H9 (cell line): ENCODE measurements at regions not wholly inside any gene's neighbourhood (a gene's known extent, or its start where the extent isn't known, plus 50 kb on each side); places are given as distances from the start of the nearest gene placed in this dataset.

Experiments used
- DNase-seq: peaks from one replicate; pipeline ENCODE4 v3.0.0-alpha.2; 2017
- H2AFZ ChIP-seq: one replicate; pipeline ENCODE4 v1.6.1; 2013; ENCODE audit warnings: mild to moderate bottlenecking, low read length, control low read depth, moderate library complexity
- H2AK5ac ChIP-seq: 2 replicates; pipeline ENCODE4 v1.6.1; 2013; ENCODE audit warnings: low read length, control low read depth, mixed read lengths; ENCODE audit not compliant: insufficient read length
- H2BK120ac ChIP-seq: one replicate; pipeline ENCODE4 v1.6.1; 2013; ENCODE audit warnings: low read depth, mild to moderate bottlenecking, low read length, control low read depth, inconsistent platforms; ENCODE audit not compliant: poor library complexity, severe bottlenecking
- H2BK12ac ChIP-seq: 2 replicates; pipeline ENCODE4 v1.6.1; 2013; ENCODE audit warnings: low read length, control low read depth, mixed read lengths, low read depth; ENCODE audit not compliant: insufficient read length
- H2BK15ac ChIP-seq: 2 replicates; pipeline ENCODE4 v1.6.1; 2013; ENCODE audit warnings: low read depth, low read length, control low read depth
- H2BK20ac ChIP-seq: one replicate; pipeline ENCODE4 v1.6.1; 2013; ENCODE audit warnings: low read depth, mild to moderate bottlenecking, low read length, control low read depth, inconsistent platforms; ENCODE audit not compliant: poor library complexity, severe bottlenecking
- H2BK5ac ChIP-seq: 2 replicates; pipeline ENCODE4 v1.6.1; 2013; ENCODE audit warnings: low read length, control low read depth, mixed read lengths; ENCODE audit not compliant: insufficient read length
- H3K14ac ChIP-seq: 2 replicates; pipeline ENCODE4 v1.6.1; 2013; ENCODE audit warnings: low read length, control low read depth; ENCODE audit not compliant: insufficient read depth
- H3K18ac ChIP-seq: 2 replicates; pipeline ENCODE4 v1.6.1; 2013; ENCODE audit warnings: low read depth, mild to moderate bottlenecking, mixed read lengths, low read length, control low read depth; ENCODE audit not compliant: insufficient read length
- H3K23ac ChIP-seq: 2 replicates; pipeline ENCODE4 v1.6.1; 2013; ENCODE audit warnings: low read length, control low read depth, mixed read lengths, low read depth; ENCODE audit not compliant: insufficient read length
- H3K23me2 ChIP-seq: 2 replicates; pipeline ENCODE4 v1.6.1; 2013; ENCODE audit warnings: low read depth, mild to moderate bottlenecking, mixed read lengths, low read length, control low read depth; ENCODE audit not compliant: insufficient read length, poor library complexity, severe bottlenecking
- H3K27ac ChIP-seq: 2 replicates; pipeline ENCODE4 v1.5.1; 2013; ENCODE audit warnings: low read length, control low read depth, mixed read lengths, low read depth; ENCODE audit not compliant: insufficient read length
- H3K27me3 ChIP-seq: 2 replicates; pipeline ENCODE4 v1.6.1; 2013; ENCODE audit warnings: low read length, control low read depth, inconsistent platforms; ENCODE audit not compliant: insufficient read depth
- H3K4ac ChIP-seq: 2 replicates; pipeline ENCODE4 v1.6.1; 2013; ENCODE audit warnings: low read depth, mild to moderate bottlenecking, control low read depth, inconsistent platforms, low read length, moderate library complexity
- H3K4me1 ChIP-seq: 2 replicates; pipeline ENCODE4 v1.6.1; 2013; ENCODE audit warnings: low read length, control low read depth, inconsistent platforms; ENCODE audit not compliant: insufficient read depth
- H3K4me2 ChIP-seq: 2 replicates; pipeline ENCODE4 v1.6.1; 2013; ENCODE audit warnings: low read length, control low read depth, mixed read lengths; ENCODE audit not compliant: insufficient read length, insufficient read depth
- H3K56ac ChIP-seq: 2 replicates; pipeline ENCODE4 v1.6.1; 2013; ENCODE audit warnings: low read depth, mild to moderate bottlenecking, mixed read lengths, low read length, control low read depth; ENCODE audit not compliant: insufficient read length
- H3K79me1 ChIP-seq: 2 replicates; pipeline ENCODE4 v1.6.1; 2013; ENCODE audit warnings: low read depth, mild to moderate bottlenecking, moderate library complexity, low read length, control low read depth, inconsistent platforms; ENCODE audit not compliant: insufficient read depth, poor library complexity, severe bottlenecking
- H3K79me2 ChIP-seq: 2 replicates; pipeline ENCODE4 v1.6.1; 2013; ENCODE audit warnings: low read length, control low read depth, inconsistent platforms; ENCODE audit not compliant: insufficient read depth
- H3K9ac ChIP-seq: 2 replicates; pipeline ENCODE4 v1.6.1; 2013; ENCODE audit warnings: low read length, control low read depth, mixed read lengths; ENCODE audit not compliant: insufficient read length; ENCODE audit errors: extremely low read depth
- H3K9me3 ChIP-seq: one replicate; pipeline ENCODE4 v1.6.1; 2013; ENCODE audit warnings: low read depth, low read length, inconsistent platforms; ENCODE audit not compliant: control insufficient read depth
- H3T11ph ChIP-seq: one replicate; pipeline ENCODE4 v1.6.1; 2013; ENCODE audit warnings: mild to moderate bottlenecking, low read length, control low read depth, inconsistent platforms
- H4K20me1 ChIP-seq: one replicate; pipeline ENCODE4 v1.6.1; 2013; ENCODE audit not compliant: control insufficient read depth, insufficient read length, insufficient read depth
- H4K5ac ChIP-seq: 2 replicates; pipeline ENCODE4 v1.6.1; 2013; ENCODE audit warnings: low read depth, mild to moderate bottlenecking, mixed read lengths, low read length, control low read depth; ENCODE audit not compliant: insufficient read length
- H4K8ac ChIP-seq: replicated peaks from 2 replicates; pipeline ENCODE4 v1.6.1; 2013; ENCODE audit warnings: low read length, control low read depth, mixed read lengths, low read depth; ENCODE audit not compliant: insufficient read length
- H4K91ac ChIP-seq: 2 replicates; pipeline ENCODE4 v1.6.1; 2013; ENCODE audit warnings: low read depth, mild to moderate bottlenecking, moderate library complexity, mixed read lengths, low read length, control low read depth; ENCODE audit not compliant: insufficient read length
- H3K27ac Mint-ChIP-seq, 3 experiments: 2 replicates in 2 of 3; 3 replicates in 1 of 3; pipeline ENCODE4 v1.8.0; 2020 to 2021; ENCODE audit warnings: mixed read lengths in 3 of 3, mild to moderate bottlenecking in 1 of 3, moderate library complexity in 1 of 3
- H3K27me3 Mint-ChIP-seq: 2 replicates; pipeline ENCODE4 v1.8.0; 2021; ENCODE audit warnings: low read depth, mild to moderate bottlenecking, moderate library complexity, mixed read lengths
- H3K36me3 Mint-ChIP-seq, 3 experiments: 2 replicates in 2 of 3; 3 replicates in 1 of 3; pipeline ENCODE4 v1.8.0; 2020 to 2021; ENCODE audit warnings: low read depth in 3 of 3, mixed read lengths in 3 of 3; ENCODE audit not compliant: insufficient read depth in 1 of 3
- H3K4me1 Mint-ChIP-seq, 2 experiments: 2 replicates each; pipeline ENCODE4 v1.8.0; 2020; ENCODE audit warnings: mixed read lengths in 2 of 2
- H3K4me3 Mint-ChIP-seq, 2 experiments: 2 replicates in 1 of 2; 3 replicates in 1 of 2; pipeline ENCODE4 v1.8.0; 2020 to 2021; ENCODE audit warnings: mild to moderate bottlenecking in 2 of 2, mixed read lengths in 2 of 2, moderate library complexity in 1 of 2
- H3K9me3 Mint-ChIP-seq, 2 experiments: 2 replicates in 1 of 2; 3 replicates in 1 of 2; pipeline ENCODE4 v1.8.0; 2020; ENCODE audit warnings: mild to moderate bottlenecking in 2 of 2, mixed read lengths in 2 of 2, moderate library complexity in 1 of 2
- WGBS: extraction: QIAGEN DNeasy Blood & Tissue Kit; methylation state at CpG from one replicate; pipeline ENCODE4 v1.1.7; 2013; ENCODE audit warnings: missing lambda C conversion rate, low lambda C conversion rate, mixed read lengths; ENCODE audit not compliant: insufficient read length; ENCODE audit errors: extremely low coverage; 5-methylcytosine and 5-hydroxymethylcytosine counted together
- TF ChIP-seq, protein P1 (sequence below): fragments of 200-600 bp; sonication (generic); conservative IDR thresholded peaks from 3 replicates; pipeline ENCODE4 v1.8.0; 2021; ENCODE audit warnings: antibody characterized with exemption, mild to moderate bottlenecking

DNA sequence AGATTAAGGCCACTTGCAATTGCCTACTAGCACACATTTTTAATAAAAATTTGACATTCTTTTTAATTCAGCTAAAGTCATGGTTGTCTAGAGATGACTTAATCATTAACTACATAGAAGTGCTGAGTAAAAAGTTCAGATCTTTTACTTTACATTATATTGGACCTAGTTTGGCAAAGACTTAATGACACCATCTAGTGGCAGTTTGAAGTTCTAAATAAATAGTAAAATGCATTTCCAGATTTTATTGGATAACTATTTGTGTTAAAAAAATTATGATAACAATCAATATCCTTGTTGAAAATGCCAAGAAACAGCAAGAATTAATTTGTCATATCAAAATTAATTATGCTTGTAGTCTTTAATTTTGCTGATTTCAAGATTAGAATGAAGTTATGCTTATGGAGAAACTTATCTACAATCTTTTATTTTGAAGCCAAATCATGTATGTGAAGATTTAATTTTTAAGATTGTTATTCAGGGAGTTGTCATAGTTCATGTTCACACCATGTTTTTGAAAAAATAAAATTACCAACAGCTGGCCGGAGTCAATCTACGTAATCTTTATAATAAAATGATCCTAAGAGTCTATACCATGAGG lies 69.6 kb upstream of the PJA2 start:
- Histone ChIP-seq H3K79me1 (no peaks in the 10 kb centered on the region), H3K9ac (no peak overlapping the region), H3K56ac (no peak overlapping the region), H2BK20ac (no peak overlapping the region), H3K23ac (no peak overlapping the region), H3K4me1 (no peaks in the 10 kb centered on the region), H3K4me2 (no peak overlapping the region), H3K79me2 (no peaks in the 10 kb centered on the region), H4K20me1 (no peaks in the 10 kb centered on the region), H3K14ac (no peak overlapping the region), H2BK15ac (no peak overlapping the region), H3K9me3 (no peaks in the 10 kb centered on the region), H3K27me3 (no peaks in the 10 kb centered on the region), H4K8ac (no peak overlapping the region), H4K5ac (no peak overlapping the region), H2AFZ (no peak overlapping the region), H2BK5ac (no peak overlapping the region), H3K23me2 (no peaks in the 10 kb centered on the region), H2AK5ac (no peak overlapping the region), H2BK12ac (no peak overlapping the region), H2BK120ac (no peak overlapping the region), H4K91ac (no peak overlapping the region), H3T11ph (no peak overlapping the region), H3K18ac (no peak overlapping the region), H3K4ac (no peak overlapping the region), H3K27ac (no peak overlapping the region)
- Mint-ChIP-seq H3K4me3 (no peak overlapping the region), H3K27ac (no peak overlapping the region), H3K27me3 (no peaks in the 10 kb centered on the region), H3K9me3 (0 out of 5 replicates have a peak, but pooled peaks cover 0 to 2% of the 10 kb centered on the region in 2 experiments), H3K4me1 (peaks cover 5 to 12% of the 10 kb centered on the region in 2 experiments; a peak in 2 of 4 replicates), H3K36me3 (no peaks in the 10 kb centered on the region)
- no peak for DNase-seq
- WGBS = no CpG with 5 or more reads among the region's 2 CpGs
- TF ChIP-seq, protein P1, sequence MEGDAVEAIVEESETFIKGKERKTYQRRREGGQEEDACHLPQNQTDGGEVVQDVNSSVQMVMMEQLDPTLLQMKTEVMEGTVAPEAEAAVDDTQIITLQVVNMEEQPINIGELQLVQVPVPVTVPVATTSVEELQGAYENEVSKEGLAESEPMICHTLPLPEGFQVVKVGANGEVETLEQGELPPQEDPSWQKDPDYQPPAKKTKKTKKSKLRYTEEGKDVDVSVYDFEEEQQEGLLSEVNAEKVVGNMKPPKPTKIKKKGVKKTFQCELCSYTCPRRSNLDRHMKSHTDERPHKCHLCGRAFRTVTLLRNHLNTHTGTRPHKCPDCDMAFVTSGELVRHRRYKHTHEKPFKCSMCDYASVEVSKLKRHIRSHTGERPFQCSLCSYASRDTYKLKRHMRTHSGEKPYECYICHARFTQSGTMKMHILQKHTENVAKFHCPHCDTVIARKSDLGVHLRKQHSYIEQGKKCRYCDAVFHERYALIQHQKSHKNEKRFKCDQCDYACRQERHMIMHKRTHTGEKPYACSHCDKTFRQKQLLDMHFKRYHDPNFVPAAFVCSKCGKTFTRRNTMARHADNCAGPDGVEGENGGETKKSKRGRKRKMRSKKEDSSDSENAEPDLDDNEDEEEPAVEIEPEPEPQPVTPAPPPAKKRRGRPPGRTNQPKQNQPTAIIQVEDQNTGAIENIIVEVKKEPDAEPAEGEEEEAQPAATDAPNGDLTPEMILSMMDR = peak; percentile 64
